ENCODE measurements at regions not wholly inside any gene's neighbourhood (a gene's known extent, or its start where the extent isn't known, plus 50 kb on each side); places are given as distances from the start of the nearest gene placed in this dataset.

- Histone ChIP-seq H3K27me3 (ENCODE audit: control insufficient read depth, insufficient read depth, low read length) (peaks cover 4% of the 10 kb centered on the region; the same call in 1 of the 2 replicates), H3K4me3 (ENCODE audit: low read length) (no peak overlapping the region), H3K27ac (ENCODE audit: low read length) (no peak overlapping the region), H3K9me3 (ENCODE audit: control insufficient read depth, insufficient read depth, low read length) (no peaks in the 10 kb centered on the region), H3K4me1 (ENCODE audit: control insufficient read depth, insufficient read depth, low read length) (no peaks in the 10 kb centered on the region), H3K36me3 (ENCODE audit: control insufficient read depth, insufficient read depth, low read length) (no peaks in the 10 kb centered on the region)
- WGBS (ENCODE audit: insufficient coverage, insufficient read length), result no CpG with 5 or more reads among the region's 16 CpGs
- DNase-seq (ENCODE audit: low read depth, low spot score), result no peak
Measured at GRCh38 chr12:93167841-93168492, 209.8 kb upstream of the NUDT4 start.

GRCh38 chr12:93168751-93169150 lies 209.0 kb upstream of the NUDT4 start:
- no peak for DNase-seq (ENCODE audit: low read depth, low spot score)
- Histone ChIP-seq H3K36me3 (ENCODE audit: control insufficient read depth, insufficient read depth, low read length) (no peaks in the 10 kb centered on the region), H3K4me3 (ENCODE audit: low read length) (no peak overlapping the region), H3K27me3 (ENCODE audit: control insufficient read depth, insufficient read depth, low read length) (peaks cover 4% of the 10 kb centered on the region; the same call in 1 of the 2 replicates), H3K9me3 (ENCODE audit: control insufficient read depth, insufficient read depth, low read length) (no peaks in the 10 kb centered on the region), H3K27ac (ENCODE audit: low read length) (no peak overlapping the region), H3K4me1 (ENCODE audit: control insufficient read depth, insufficient read depth, low read length) (no peaks in the 10 kb centered on the region)
- no CpG with 5 or more reads among the region's 3 CpGs for WGBS (ENCODE audit: insufficient coverage, insufficient read length)

GRCh38 chr12:93169536-93169935 lies 208.2 kb upstream of the NUDT4 start:
- Histone ChIP-seq H3K27me3 (ENCODE audit: control insufficient read depth, insufficient read depth, low read length) (peaks cover 4% of the 10 kb centered on the region; the same call in 1 of the 2 replicates), H3K4me3 (ENCODE audit: low read length) (no peak overlapping the region), H3K36me3 (ENCODE audit: control insufficient read depth, insufficient read depth, low read length) (no peaks in the 10 kb centered on the region), H3K9me3 (ENCODE audit: control insufficient read depth, insufficient read depth, low read length) (no peaks in the 10 kb centered on the region), H3K4me1 (ENCODE audit: control insufficient read depth, insufficient read depth, low read length) (no peaks in the 10 kb centered on the region), H3K27ac (ENCODE audit: low read length) (no peak overlapping the region)
- DNase-seq (ENCODE audit: low read depth, low spot score), result no peak

GRCh38 chr12:93170928-93171327 lies 206.8 kb upstream of the NUDT4 start:
- peaks cover 4% of the 10 kb centered on the region; the same call in 1 of the 2 replicates for H3K27me3 ChIP-seq (ENCODE audit: control insufficient read depth, insufficient read depth, low read length)
- WGBS (ENCODE audit: insufficient coverage, insufficient read length), result no CpG with 5 or more reads among the region's 2 CpGs
- DNase-seq (ENCODE audit: low read depth, low spot score), result no peak
- H3K36me3 ChIP-seq (ENCODE audit: control insufficient read depth, insufficient read depth, low read length), result no peaks in the 10 kb centered on the region
- H3K4me1 ChIP-seq (ENCODE audit: control insufficient read depth, insufficient read depth, low read length), result no peaks in the 10 kb centered on the region
- H3K9me3 ChIP-seq (ENCODE audit: control insufficient read depth, insufficient read depth, low read length), result no peaks in the 10 kb centered on the region
- no peak overlapping the region for H3K4me3 ChIP-seq (ENCODE audit: low read length)
- H3K27ac ChIP-seq (ENCODE audit: low read length), result no peak overlapping the region

GRCh38 chr12:93173178-93173957 lies 204.4 kb upstream of the NUDT4 start:
- no peaks in the 10 kb centered on the region for H3K36me3 ChIP-seq (ENCODE audit: control insufficient read depth, insufficient read depth, low read length)
- WGBS (ENCODE audit: insufficient coverage, insufficient read length), result no CpG with 5 or more reads among the region's 5 CpGs
- H3K27me3 ChIP-seq (ENCODE audit: control insufficient read depth, insufficient read depth, low read length), result no peaks in the 10 kb centered on the region
- no peaks in the 10 kb centered on the region for H3K4me1 ChIP-seq (ENCODE audit: control insufficient read depth, insufficient read depth, low read length)
- DNase-seq (ENCODE audit: low read depth, low spot score), result no peak
- H3K9me3 ChIP-seq (ENCODE audit: control insufficient read depth, insufficient read depth, low read length), result no peaks in the 10 kb centered on the region
- H3K4me3 ChIP-seq (ENCODE audit: low read length), result no peak overlapping the region
- no peak overlapping the region for H3K27ac ChIP-seq (ENCODE audit: low read length)

GRCh38 chr12:93174048-93174447 lies 203.7 kb upstream of the NUDT4 start:
- Histone ChIP-seq H3K27me3 (ENCODE audit: control insufficient read depth, insufficient read depth, low read length) (no peaks in the 10 kb centered on the region), H3K27ac (ENCODE audit: low read length) (no peak overlapping the region), H3K36me3 (ENCODE audit: control insufficient read depth, insufficient read depth, low read length) (no peaks in the 10 kb centered on the region), H3K4me3 (ENCODE audit: low read length) (no peak overlapping the region), H3K4me1 (ENCODE audit: control insufficient read depth, insufficient read depth, low read length) (no peaks in the 10 kb centered on the region), H3K9me3 (ENCODE audit: control insufficient read depth, insufficient read depth, low read length) (no peaks in the 10 kb centered on the region)
- no peak for DNase-seq (ENCODE audit: low read depth, low spot score)
- WGBS (ENCODE audit: insufficient coverage, insufficient read length), result no CpG with 5 or more reads among the region's 3 CpGs

- H3K27ac ChIP-seq (ENCODE audit: low read length), result no peak overlapping the region
- H3K4me3 ChIP-seq (ENCODE audit: low read length), result no peak overlapping the region
- H3K9me3 ChIP-seq (ENCODE audit: control insufficient read depth, insufficient read depth, low read length), result no peaks in the 10 kb centered on the region
- H3K4me1 ChIP-seq (ENCODE audit: control insufficient read depth, insufficient read depth, low read length), result no peaks in the 10 kb centered on the region
- no CpG with 5 or more reads among the region's 5 CpGs for WGBS (ENCODE audit: insufficient coverage, insufficient read length)
- H3K36me3 ChIP-seq (ENCODE audit: control insufficient read depth, insufficient read depth, low read length), result no peaks in the 10 kb centered on the region
- H3K27me3 ChIP-seq (ENCODE audit: control insufficient read depth, insufficient read depth, low read length), result no peaks in the 10 kb centered on the region
- DNase-seq (ENCODE audit: low read depth, low spot score), result no peak
Measured at GRCh38 chr12:93174473-93174872, 203.3 kb upstream of the NUDT4 start.

GRCh38 chr12:93176165-93176564 lies 201.6 kb upstream of the NUDT4 start:
- no peak for DNase-seq (ENCODE audit: low read depth, low spot score)
- Histone ChIP-seq H3K27me3 (ENCODE audit: control insufficient read depth, insufficient read depth, low read length) (no peaks in the 10 kb centered on the region), H3K36me3 (ENCODE audit: control insufficient read depth, insufficient read depth, low read length) (no peaks in the 10 kb centered on the region), H3K4me3 (ENCODE audit: low read length) (no peak overlapping the region), H3K4me1 (ENCODE audit: control insufficient read depth, insufficient read depth, low read length) (no peaks in the 10 kb centered on the region), H3K27ac (ENCODE audit: low read length) (no peak overlapping the region), H3K9me3 (ENCODE audit: control insufficient read depth, insufficient read depth, low read length) (no peaks in the 10 kb centered on the region)
- no CpG with 5 or more reads among the region's 1 CpG for WGBS (ENCODE audit: insufficient coverage, insufficient read length)

GRCh38 chr12:93176610-93177126 lies 201.1 kb upstream of the NUDT4 start:
- Histone ChIP-seq H3K36me3 (ENCODE audit: control insufficient read depth, insufficient read depth, low read length) (no peaks in the 10 kb centered on the region), H3K4me3 (ENCODE audit: low read length) (no peak overlapping the region), H3K9me3 (ENCODE audit: control insufficient read depth, insufficient read depth, low read length) (no peaks in the 10 kb centered on the region), H3K27me3 (ENCODE audit: control insufficient read depth, insufficient read depth, low read length) (no peaks in the 10 kb centered on the region), H3K4me1 (ENCODE audit: control insufficient read depth, insufficient read depth, low read length) (no peaks in the 10 kb centered on the region), H3K27ac (ENCODE audit: low read length) (no peak overlapping the region)
- no peak for DNase-seq (ENCODE audit: low read depth, low spot score)
- no CpG with 5 or more reads among the region's 2 CpGs for WGBS (ENCODE audit: insufficient coverage, insufficient read length)

GRCh38 chr12:93177208-93178153 lies 200.2 kb upstream of the NUDT4 start:
- no peaks in the 10 kb centered on the region for H3K4me1 ChIP-seq (ENCODE audit: control insufficient read depth, insufficient read depth, low read length)
- no peak overlapping the region for H3K4me3 ChIP-seq (ENCODE audit: low read length)
- DNase-seq (ENCODE audit: low read depth, low spot score), result no peak
- H3K27ac ChIP-seq (ENCODE audit: low read length), result no peak overlapping the region
- no peaks in the 10 kb centered on the region for H3K27me3 ChIP-seq (ENCODE audit: control insufficient read depth, insufficient read depth, low read length)
- no CpG with 5 or more reads among the region's 9 CpGs for whole genome bisulfite sequencing (ENCODE audit: insufficient coverage, insufficient read length)
- H3K9me3 ChIP-seq (ENCODE audit: control insufficient read depth, insufficient read depth, low read length), result no peaks in the 10 kb centered on the region
- H3K36me3 ChIP-seq (ENCODE audit: control insufficient read depth, insufficient read depth, low read length), result no peaks in the 10 kb centered on the region

Measured in iPS DF 6.9 (cell line).